DND-41 (cell line): ENCODE measurements at regions not wholly inside any gene's neighbourhood (a gene's known extent, or its start where the extent isn't known, plus 50 kb on each side); places are given as distances from the start of the nearest gene placed in this dataset.

Experiments
- ATAC-seq: fragments of 200-7000 bp; cut with Tn5 transposase; 3 replicates; pipeline ENCODE4 v1.9.1; 2021; ENCODE audit warnings: low read depth; ENCODE audit not compliant: insufficient read depth
- DNase-seq: peaks from one replicate; pipeline ENCODE4 v3.0.0-alpha.2; 2020
- H2AFZ ChIP-seq: 2 replicates; pipeline ENCODE4 v1.6.0; 2012; ENCODE audit warnings: low read depth, low read length
- H3K27ac ChIP-seq: 2 replicates; pipeline ENCODE4 v1.5.1; 2012; ENCODE audit warnings: low read length, inconsistent platforms
- H3K27me3 ChIP-seq: fragments of 200-600 bp; sonication (generic); 2 replicates; pipeline ENCODE4 v1.6.0; 2012; ENCODE audit warnings: low read length, mild to moderate bottlenecking, inconsistent platforms; ENCODE audit not compliant: insufficient read depth, poor library complexity
- H3K36me3 ChIP-seq: 2 replicates; pipeline ENCODE4 v1.5.1; 2012; ENCODE audit warnings: low read length, inconsistent platforms; ENCODE audit not compliant: insufficient read depth
- H3K4me1 ChIP-seq: 2 replicates; pipeline ENCODE4 v1.5.1; 2012; ENCODE audit warnings: mild to moderate bottlenecking, low read length; ENCODE audit not compliant: insufficient read depth
- H3K4me2 ChIP-seq: 2 replicates; pipeline ENCODE4 v1.6.0; 2012; ENCODE audit warnings: mild to moderate bottlenecking, moderate library complexity, low read length, inconsistent platforms; ENCODE audit not compliant: insufficient read depth
- H3K4me3 ChIP-seq, 2 experiments: fragments of 200-600 bp in 1 of 2; shearing (Covaris generic) in 1 of 2; 2 replicates each; pipeline ENCODE4 v1.5.1; 2012 to 2016; ENCODE audit warnings: inconsistent platforms in 2 of 2, low read length in 2 of 2, mild to moderate bottlenecking in 2 of 2, low read depth in 1 of 2, moderate library complexity in 1 of 2
- H3K79me2 ChIP-seq: 2 replicates; pipeline ENCODE4 v1.6.0; 2012; ENCODE audit warnings: low read length, inconsistent platforms; ENCODE audit not compliant: insufficient read depth
- H3K9ac ChIP-seq: 2 replicates; pipeline ENCODE4 v1.6.0; 2012; ENCODE audit warnings: low read depth, mild to moderate bottlenecking, inconsistent platforms, low read length, moderate library complexity
- H3K9me3 ChIP-seq: 2 replicates; pipeline ENCODE4 v1.5.1; 2012; ENCODE audit warnings: low read length, moderate library complexity, mild to moderate bottlenecking, inconsistent platforms; ENCODE audit not compliant: insufficient read depth, severe bottlenecking
- H4K20me1 ChIP-seq: 2 replicates; pipeline ENCODE4 v1.6.0; 2012; ENCODE audit warnings: low read length; ENCODE audit not compliant: insufficient read depth
- EZH2 ChIP-seq: IDR thresholded peaks from 3 replicates; pipeline ENCODE4 v1.6.1; 2012; ENCODE audit warnings: borderline replicate concordance, low read depth, mild to moderate bottlenecking, moderate library complexity, low read length, inconsistent platforms; ENCODE audit not compliant: severe bottlenecking
- TF ChIP-seq, protein P1 (sequence below): IDR thresholded peaks from 2 replicates; pipeline ENCODE4 v1.5.1; 2012; ENCODE audit warnings: borderline replicate concordance, low read length, moderate library complexity, mild to moderate bottlenecking; ENCODE audit not compliant: poor library complexity, severe bottlenecking; ENCODE audit errors: extremely low read depth

GRCh38 chr20:20875716-20876115, 163.3 kb upstream of the RALGAPA2 start:
- TF ChIP-seq, protein P1, sequence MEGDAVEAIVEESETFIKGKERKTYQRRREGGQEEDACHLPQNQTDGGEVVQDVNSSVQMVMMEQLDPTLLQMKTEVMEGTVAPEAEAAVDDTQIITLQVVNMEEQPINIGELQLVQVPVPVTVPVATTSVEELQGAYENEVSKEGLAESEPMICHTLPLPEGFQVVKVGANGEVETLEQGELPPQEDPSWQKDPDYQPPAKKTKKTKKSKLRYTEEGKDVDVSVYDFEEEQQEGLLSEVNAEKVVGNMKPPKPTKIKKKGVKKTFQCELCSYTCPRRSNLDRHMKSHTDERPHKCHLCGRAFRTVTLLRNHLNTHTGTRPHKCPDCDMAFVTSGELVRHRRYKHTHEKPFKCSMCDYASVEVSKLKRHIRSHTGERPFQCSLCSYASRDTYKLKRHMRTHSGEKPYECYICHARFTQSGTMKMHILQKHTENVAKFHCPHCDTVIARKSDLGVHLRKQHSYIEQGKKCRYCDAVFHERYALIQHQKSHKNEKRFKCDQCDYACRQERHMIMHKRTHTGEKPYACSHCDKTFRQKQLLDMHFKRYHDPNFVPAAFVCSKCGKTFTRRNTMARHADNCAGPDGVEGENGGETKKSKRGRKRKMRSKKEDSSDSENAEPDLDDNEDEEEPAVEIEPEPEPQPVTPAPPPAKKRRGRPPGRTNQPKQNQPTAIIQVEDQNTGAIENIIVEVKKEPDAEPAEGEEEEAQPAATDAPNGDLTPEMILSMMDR = no peak
- TF ChIP-seq EZH2 = no peak
- Histone ChIP-seq H3K4me1 (no peaks in the 10 kb centered on the region), H3K27me3 (peaks cover 5% of the 10 kb centered on the region), H3K9me3 (no peaks in the 10 kb centered on the region), H3K4me2 (no peak overlapping the region), H4K20me1 (no peaks in the 10 kb centered on the region), H3K9ac (no peak overlapping the region), H3K27ac (no peak overlapping the region), H3K79me2 (no peaks in the 10 kb centered on the region), H2AFZ (no peak overlapping the region), H3K4me3 (no peak overlapping the region), H3K36me3 (no peaks in the 10 kb centered on the region)
- ATAC-seq (no peak), DNase-seq (no peak)

- Histone ChIP-seq H4K20me1 (no peaks in the 10 kb centered on the region), H3K27ac (no peak overlapping the region), H3K9me3 (no peaks in the 10 kb centered on the region), H3K4me3 (no peak overlapping the region), H3K36me3 (no peaks in the 10 kb centered on the region), H3K4me1 (no peaks in the 10 kb centered on the region), H3K9ac (no peak overlapping the region), H2AFZ (no peak overlapping the region), H3K79me2 (no peaks in the 10 kb centered on the region), H3K27me3 (peaks cover under 1% of the 10 kb centered on the region), H3K4me2 (no peak overlapping the region)
- DNase-seq (no peak), ATAC-seq (no peak)
- TF ChIP-seq, protein P1 = no peak
- no peak for TF ChIP-seq EZH2
Measured at GRCh38 chr20:20872428-20872827, 160.0 kb upstream of the RALGAPA2 start.

DNA sequence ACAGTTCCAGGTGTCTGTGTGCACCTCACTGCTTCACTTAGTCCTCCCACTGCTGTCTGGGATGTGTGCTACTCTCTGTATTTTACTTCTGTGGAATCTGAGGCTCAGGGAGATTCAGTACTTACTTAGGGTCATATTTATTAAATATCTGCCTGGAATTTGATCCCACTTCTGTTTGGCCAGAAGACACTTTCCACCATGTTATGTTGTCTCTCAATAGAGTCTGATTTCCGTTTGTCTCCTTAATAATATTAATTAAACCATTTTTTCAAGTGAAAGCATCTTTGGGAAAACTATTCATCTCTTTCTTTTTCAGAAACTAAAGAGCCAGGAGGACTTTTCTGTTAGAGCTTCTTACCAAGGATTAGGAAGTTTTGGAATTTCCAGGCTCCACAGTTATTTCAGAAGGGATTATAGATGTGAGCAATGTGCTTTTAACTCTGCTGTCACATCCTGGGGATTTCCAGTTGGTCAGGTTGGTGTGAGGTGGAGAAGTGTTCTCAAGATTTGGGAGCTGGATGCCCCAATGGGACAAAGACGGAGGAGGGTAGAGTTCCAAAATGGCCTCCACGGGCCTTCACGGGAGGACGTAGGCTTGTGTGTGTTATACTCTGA, 156.8 kb upstream of the RALGAPA2 start:
- Histone ChIP-seq H3K9me3 (no peaks in the 10 kb centered on the region), H3K27ac (no peak overlapping the region), H3K27me3 (no peaks in the 10 kb centered on the region), H3K4me2 (no peak overlapping the region), H2AFZ (no peak overlapping the region), H3K79me2 (no peaks in the 10 kb centered on the region), H4K20me1 (no peaks in the 10 kb centered on the region), H3K4me3 (no peak overlapping the region), H3K36me3 (no peaks in the 10 kb centered on the region), H3K9ac (no peak overlapping the region), H3K4me1 (no peaks in the 10 kb centered on the region)
- DNase-seq (no peak), ATAC-seq (no peak)
- TF ChIP-seq, protein P1 = no peak
